Heart right ventricle (tissue), 16 donors: ENCODE measurements at regions not wholly inside any gene's neighbourhood (a gene's known extent, or its start where the extent isn't known, plus 50 kb on each side); places are given as distances from the start of the nearest gene placed in this dataset.

Source experiments
- ATAC-seq, 8 donors: fragments of 200-7000 bp; cut with Tn5 transposase; one replicate each; pipeline ENCODE4 v1.9.1; 2020; ENCODE audit warnings: mild to moderate bottlenecking in 8 of 8, moderate library complexity in 8 of 8, moderate number of reproducible peaks in 1 of 8
- DNase-seq, 2 donors: peaks; one replicate each; pipeline ENCODE4 v3.0.0-alpha.2; 2020
- H3K27ac ChIP-seq, 10 donors: fragments of 200-600 bp; sonication (generic) in 2 of 10; one replicate each; pipeline versions ENCODE4 v1.5.0 to v1.8.0; 2020 to 2022; ENCODE audit warnings: mild to moderate bottlenecking in 3 of 10
- H3K27me3 ChIP-seq, 7 donors: fragments of 200-600 bp; one replicate each; pipeline ENCODE4 v1.8.0; 2021 to 2022; ENCODE audit warnings: mild to moderate bottlenecking in 2 of 7
- H3K36me3 ChIP-seq, 9 donors: fragments of 200-600 bp; sonication (generic) in 1 of 9; one replicate each; pipeline versions ENCODE4 v1.5.0 to v1.8.0; 2020 to 2022; ENCODE audit warnings: mild to moderate bottlenecking in 2 of 9
- H3K4me1 ChIP-seq, 9 donors: fragments of 200-600 bp; sonication (generic) in 1 of 9; one replicate each; pipeline versions ENCODE4 v1.5.0 to v1.8.0; 2020 to 2022; ENCODE audit warnings: mild to moderate bottlenecking in 4 of 9
- H3K4me3 ChIP-seq, 10 donors: fragments of 200-600 bp; sonication (generic) in 2 of 10; one replicate each; pipeline versions ENCODE4 v1.5.0 to v1.8.0; 2020 to 2022; ENCODE audit warnings: mild to moderate bottlenecking in 7 of 10, moderate library complexity in 2 of 10
- H3K9me3 ChIP-seq, 11 donors: fragments of 200-600 bp in 10 of 11; sonication (generic) in 2 of 11; one replicate each; pipeline versions ENCODE4 v1.5.0 to v1.8.0; 2013 to 2022; ENCODE audit warnings: mild to moderate bottlenecking in 2 of 11, control low read depth in 1 of 11, moderate library complexity in 1 of 11
- WGBS, 2 donors: extraction: QIAGEN DNeasy Blood & Tissue Kit; methylation state at CpG; one replicate each; pipeline ENCODE4 v1.1.7; 2013; ENCODE audit warnings: inconsistent platforms in 1 of 2; 5-methylcytosine and 5-hydroxymethylcytosine counted together
- intact Hi-C, 10 donors: fragments of 100-400 bp; cut with DNase I; formaldehyde crosslinking; loops; one replicate each; pipeline versions ENCODE4 v1.11.1 to v1.14.2; 2022
- TF ChIP-seq, protein P1 (sequence below), 9 donors: fragments of 200-600 bp; sonication (generic) in 2 of 9; IDR thresholded peaks; one replicate each; pipeline versions ENCODE4 v1.5.0 to v1.8.0; 2021 to 2022; ENCODE audit warnings: antibody characterized with exemption in 9 of 9, mild to moderate bottlenecking in 5 of 9, moderate library complexity in 1 of 9
- donor health status: Arrhythmogenic right ventricular cardiomyopathy.
- donor health status: ischemic (EF 13 %, LVEDD 7.1; RV severe dilation, severe dysfunction).
- donor health status: healthy with polysubstance abuse.
- donor health status: DM: no; HTN: yes; CAD: no.
- donor health status: DM: no; HTN: no; CAD: no.
- donor health status: ischemic (EF 25% LVEDD 6.9; RV normal size, moderate dysfunction).
- donor health status: ischemic (EF 25% LVEDD 5.7; RV mildly dilated, moderate dysfunction).
- donor health status: healthy.
- donor health status: DM: yes; HTN: yes; CAD: no.
- donor health status: Ischemic cardiomyopathy.
- donor health status: ischemic (EF 35%, LVEDD 5.7; RV mildly dilated, moderate dysfunction).
- donor health status: nonischemic (EF 11% LVEDD 7.7; RV severe dilation, severe dysfunction).
- donor health status: DM: yes; HTN: yes; CAD: no.
- donor health status: PGD.
- donor health status: ischemic (EF 29% LVEDD 5.4; RV normal size, mild dysfunction).
- donor health status: nonischemic (EF 23%, LVEDD 6.1; RV moderate dilation, normal function).

DNA sequence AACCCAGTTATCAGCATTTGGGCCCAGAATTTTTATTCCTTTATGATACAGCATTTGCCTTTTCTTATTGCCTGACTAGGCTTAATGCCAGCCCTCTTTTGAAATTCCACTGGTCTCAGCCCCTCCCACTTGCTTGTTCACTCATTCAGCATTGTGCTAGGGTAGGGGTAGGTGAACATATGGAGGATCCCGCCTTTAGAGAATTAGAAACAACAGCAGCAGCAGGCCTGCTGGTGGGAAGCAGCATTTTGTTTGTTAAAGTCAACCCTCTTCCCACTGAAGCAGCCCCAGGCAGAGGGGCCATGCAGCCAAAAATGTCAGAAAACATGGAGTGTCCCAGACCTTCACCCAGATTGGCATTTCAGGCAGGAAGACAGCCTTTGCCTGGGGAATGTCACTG lies 1355.2 kb downstream of the CDH8 start:
- no peaks in the 10 kb centered on the region for H3K36me3 ChIP-seq
- no peak overlapping the region for H3K27ac ChIP-seq
- no peak overlapping the region for H3K4me3 ChIP-seq
- DNase-seq (no peak), ATAC-seq (no peak)
- intact Hi-C loops = no loop called here
- no peaks in the 10 kb centered on the region for H3K27me3 ChIP-seq
- H3K9me3 ChIP-seq = peaks cover 0 to 6% (median 0%) of the 10 kb centered on the region in 11 donors
- TF ChIP-seq, protein P1, sequence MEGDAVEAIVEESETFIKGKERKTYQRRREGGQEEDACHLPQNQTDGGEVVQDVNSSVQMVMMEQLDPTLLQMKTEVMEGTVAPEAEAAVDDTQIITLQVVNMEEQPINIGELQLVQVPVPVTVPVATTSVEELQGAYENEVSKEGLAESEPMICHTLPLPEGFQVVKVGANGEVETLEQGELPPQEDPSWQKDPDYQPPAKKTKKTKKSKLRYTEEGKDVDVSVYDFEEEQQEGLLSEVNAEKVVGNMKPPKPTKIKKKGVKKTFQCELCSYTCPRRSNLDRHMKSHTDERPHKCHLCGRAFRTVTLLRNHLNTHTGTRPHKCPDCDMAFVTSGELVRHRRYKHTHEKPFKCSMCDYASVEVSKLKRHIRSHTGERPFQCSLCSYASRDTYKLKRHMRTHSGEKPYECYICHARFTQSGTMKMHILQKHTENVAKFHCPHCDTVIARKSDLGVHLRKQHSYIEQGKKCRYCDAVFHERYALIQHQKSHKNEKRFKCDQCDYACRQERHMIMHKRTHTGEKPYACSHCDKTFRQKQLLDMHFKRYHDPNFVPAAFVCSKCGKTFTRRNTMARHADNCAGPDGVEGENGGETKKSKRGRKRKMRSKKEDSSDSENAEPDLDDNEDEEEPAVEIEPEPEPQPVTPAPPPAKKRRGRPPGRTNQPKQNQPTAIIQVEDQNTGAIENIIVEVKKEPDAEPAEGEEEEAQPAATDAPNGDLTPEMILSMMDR (IDR thresholded peaks at IDR 0.05) = no peak
- 71 to 83% methylated on average over 1 of the region's 1 CpG for WGBS, 2 donors
- no peaks in the 10 kb centered on the region for H3K4me1 ChIP-seq

DNA sequence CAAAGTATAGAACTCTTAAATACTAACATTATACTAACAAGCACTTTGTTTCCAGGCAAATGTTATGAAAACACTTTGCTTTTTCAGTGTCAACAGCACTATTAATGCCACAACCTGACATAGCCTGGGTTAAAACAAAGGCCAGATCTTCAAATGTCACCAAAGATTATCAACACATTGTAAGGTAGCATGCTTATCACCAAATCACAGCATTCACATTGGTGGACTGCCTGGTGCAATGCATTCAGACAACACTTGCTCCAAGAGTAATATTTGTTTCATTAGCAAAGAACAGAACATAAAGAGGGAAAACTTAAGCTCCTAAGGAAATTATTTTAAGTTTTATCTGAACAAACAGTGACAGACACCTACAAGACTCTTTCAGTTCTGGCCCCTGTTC lies 1361.2 kb downstream of the CDH8 start:
- no peak for ATAC-seq

DNA sequence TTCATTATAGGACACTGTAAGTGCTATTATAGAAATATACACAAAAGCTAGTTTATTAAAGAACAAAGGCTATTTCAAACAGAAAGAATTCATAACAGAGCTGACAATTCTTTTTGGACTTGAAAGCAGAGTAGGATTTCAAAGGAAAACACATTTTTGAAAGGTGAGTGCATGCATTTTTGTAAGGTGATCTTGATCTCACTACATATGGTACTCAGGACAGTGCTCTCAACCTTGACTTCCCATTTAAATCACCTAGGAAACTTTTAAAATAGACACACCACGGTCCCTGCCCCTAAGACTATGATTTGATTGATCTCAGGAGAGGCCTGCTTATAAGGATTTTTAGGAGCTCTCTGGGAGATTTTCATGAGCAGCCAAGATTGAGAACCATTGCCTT lies 1362.0 kb downstream of the CDH8 start:
- intact Hi-C loops = no loop called here
- H3K4me1 ChIP-seq = no peaks in the 10 kb centered on the region
- DNase-seq (no peak), ATAC-seq (no peak)
- no peak overlapping the region for H3K27ac ChIP-seq
- H3K4me3 ChIP-seq = no peak overlapping the region
- WGBS, 2 donors = 22 to 40% methylated on average over 1 of the region's 1 CpG
- H3K9me3 ChIP-seq = peaks cover 0 to 12% (median 0%) of the 10 kb centered on the region in 11 donors
- TF ChIP-seq, protein P1 (IDR thresholded peaks at IDR 0.05) = no peak
- no peaks in the 10 kb centered on the region for H3K36me3 ChIP-seq
- H3K27me3 ChIP-seq = no peaks in the 10 kb centered on the region

More for the DNA sequence above, 1361.2 kb downstream of the CDH8 start:
- peaks cover 0 to 12% (median 0%) of the 10 kb centered on the region in 11 donors for H3K9me3 ChIP-seq
- H3K36me3 ChIP-seq = no peaks in the 10 kb centered on the region
- DNase-seq = no peak
- H3K27ac ChIP-seq = no peak overlapping the region
- TF ChIP-seq, protein P1 (IDR thresholded peaks at IDR 0.05) = no peak
- intact Hi-C loops = no loop called here
- H3K27me3 ChIP-seq = no peaks in the 10 kb centered on the region
- no peak overlapping the region for H3K4me3 ChIP-seq
- H3K4me1 ChIP-seq = no peaks in the 10 kb centered on the region

DNA sequence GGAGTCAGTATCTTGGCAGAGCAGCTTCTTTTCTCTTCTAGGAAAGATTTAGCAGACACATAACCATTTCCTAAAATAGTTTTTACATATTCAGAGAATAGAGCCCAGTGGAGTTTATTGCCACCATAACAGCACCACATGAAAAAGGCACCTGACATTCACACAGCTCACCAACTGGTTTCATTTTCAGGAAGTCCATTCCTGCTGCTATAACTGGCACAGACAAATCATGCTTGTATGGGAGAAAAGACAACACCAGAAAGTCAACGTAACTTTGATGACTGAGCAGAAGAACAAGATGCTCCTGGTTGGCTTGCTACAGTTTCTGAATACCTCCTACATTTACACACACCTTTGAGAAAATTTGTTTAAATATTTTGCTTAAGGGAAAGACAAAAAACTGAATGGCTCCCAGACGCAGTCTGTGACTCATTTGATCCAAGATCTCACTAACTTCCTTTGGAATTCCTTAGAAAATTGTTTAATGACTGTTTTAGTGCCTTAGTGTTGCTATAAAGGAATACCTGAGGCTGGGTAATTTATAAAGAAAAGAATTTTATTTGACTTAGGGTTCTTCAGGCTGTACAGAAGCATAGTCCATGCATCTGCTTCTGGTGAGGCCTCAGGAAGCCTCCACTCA lies 1380.6 kb downstream of the CDH8 start:
- intact Hi-C loops = no loop called here
- ATAC-seq = no peak
- no peak overlapping the region for H3K4me3 ChIP-seq
- H3K4me1 ChIP-seq = no peaks in the 10 kb centered on the region
- TF ChIP-seq, protein P1 (IDR thresholded peaks at IDR 0.05) = no peak
- WGBS, 2 donors = 61 to 64% methylated on average over 2 of the region's 2 CpGs
- no peaks in the 10 kb centered on the region for H3K36me3 ChIP-seq
- DNase-seq = no peak
- no peaks in the 10 kb centered on the region for H3K27me3 ChIP-seq
- no peak overlapping the region for H3K27ac ChIP-seq
- H3K9me3 ChIP-seq = peaks cover 0 to 3% (median 0%) of the 10 kb centered on the region in 11 donors
